ENCODE measurements at regions not wholly inside any gene's neighbourhood (a gene's known extent, or its start where the extent isn't known, plus 50 kb on each side); places are given as distances from the start of the nearest gene placed in this dataset.
"Not testable (repeated sequence)": the region's sequence is repeated elsewhere in the genome, so short reads cannot be mapped to it uniquely, and the experiment has no call there.

DNA sequence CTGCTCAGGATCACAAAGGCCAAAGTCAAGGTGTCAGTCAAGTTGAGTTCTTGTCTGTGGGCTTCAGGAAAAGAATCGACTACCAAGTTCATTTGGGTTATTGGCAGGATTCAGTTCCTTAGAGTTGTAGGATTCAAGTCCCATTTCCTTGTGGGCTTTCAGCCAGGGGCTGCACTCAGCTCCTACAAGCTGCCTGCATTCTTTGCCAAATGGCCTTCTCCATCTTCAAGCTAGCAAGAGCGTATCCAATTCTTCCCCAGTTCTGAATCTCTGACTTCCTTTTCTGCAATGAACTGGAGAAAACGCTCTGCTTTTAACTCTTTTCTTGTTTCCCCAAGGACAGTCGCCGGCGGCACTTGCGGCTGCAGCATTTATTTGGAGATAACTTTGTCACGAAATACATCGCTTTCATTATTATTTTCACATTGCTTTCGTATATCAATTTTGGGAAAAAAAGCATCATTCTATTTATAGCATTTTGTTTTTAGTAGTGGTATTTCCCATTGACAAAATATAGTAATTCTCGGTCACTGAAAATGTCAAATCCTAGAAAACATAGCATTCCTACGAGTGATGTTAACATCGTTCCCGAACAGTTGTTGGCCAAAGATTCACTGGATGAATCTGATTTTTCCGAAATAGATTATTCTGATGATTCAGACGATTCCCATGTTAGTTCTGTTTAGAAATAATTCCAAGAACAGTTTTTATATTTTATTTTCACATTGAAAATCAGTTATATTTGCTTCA is 59.6 kb upstream of the SERPINE2 start:
- no peak overlapping the region for H3K4me3 ChIP-seq
- H2AFZ ChIP-seq: no peak overlapping the region
- H4K20me1 ChIP-seq (ENCODE audit: insufficient read depth, poor library complexity, severe bottlenecking): no peaks in the 10 kb centered on the region
- no peaks in the 10 kb centered on the region for H3K4me1 ChIP-seq (ENCODE audit: insufficient read depth)
- no peaks in the 10 kb centered on the region for H3K79me2 ChIP-seq
- TF ChIP-seq EZH2phosphoT487 (IDR thresholded peaks at IDR 0.05; ENCODE audit: low read depth, severe bottlenecking, unreplicated experiment): no peak
- no peak overlapping the region for H3K27ac ChIP-seq
- H3K9me3 ChIP-seq (ENCODE audit: low read depth): no peaks in the 10 kb centered on the region
- H3K27me3 ChIP-seq: no peaks in the 10 kb centered on the region
- no peak overlapping the region for H3K4me2 ChIP-seq
- no peak for DNase-seq (ENCODE audit: low spot score)
- no peaks in the 10 kb centered on the region for H3K36me3 ChIP-seq (replicated peaks; ENCODE audit: insufficient read depth, low read depth)
- H3K9me2 ChIP-seq (replicated peaks; ENCODE audit: insufficient read depth): no peaks in the 10 kb centered on the region
- WGBS (ENCODE audit: low lambda C conversion rate, missing lambda C conversion rate): 96% methylated on average over 16 of the region's 16 CpGs

GRCh38 chr2:224094413-224094812 is 55.3 kb upstream of the SERPINE2 start:
- no peak overlapping the region for H3K4me3 ChIP-seq
- no peak overlapping the region for H2AFZ ChIP-seq
- no peak for DNase-seq (ENCODE audit: low spot score)
- H3K9me2 ChIP-seq (replicated peaks; ENCODE audit: insufficient read depth): no peaks in the 10 kb centered on the region
- H3K27ac ChIP-seq: no peak overlapping the region
- no peak for TF ChIP-seq EZH2phosphoT487 (IDR thresholded peaks at IDR 0.05; ENCODE audit: low read depth, severe bottlenecking, unreplicated experiment)
- no peak for TF ChIP-seq EZH2 (IDR thresholded peaks at IDR 0.05; ENCODE audit: borderline replicate concordance)
- TF ChIP-seq, protein P1, sequence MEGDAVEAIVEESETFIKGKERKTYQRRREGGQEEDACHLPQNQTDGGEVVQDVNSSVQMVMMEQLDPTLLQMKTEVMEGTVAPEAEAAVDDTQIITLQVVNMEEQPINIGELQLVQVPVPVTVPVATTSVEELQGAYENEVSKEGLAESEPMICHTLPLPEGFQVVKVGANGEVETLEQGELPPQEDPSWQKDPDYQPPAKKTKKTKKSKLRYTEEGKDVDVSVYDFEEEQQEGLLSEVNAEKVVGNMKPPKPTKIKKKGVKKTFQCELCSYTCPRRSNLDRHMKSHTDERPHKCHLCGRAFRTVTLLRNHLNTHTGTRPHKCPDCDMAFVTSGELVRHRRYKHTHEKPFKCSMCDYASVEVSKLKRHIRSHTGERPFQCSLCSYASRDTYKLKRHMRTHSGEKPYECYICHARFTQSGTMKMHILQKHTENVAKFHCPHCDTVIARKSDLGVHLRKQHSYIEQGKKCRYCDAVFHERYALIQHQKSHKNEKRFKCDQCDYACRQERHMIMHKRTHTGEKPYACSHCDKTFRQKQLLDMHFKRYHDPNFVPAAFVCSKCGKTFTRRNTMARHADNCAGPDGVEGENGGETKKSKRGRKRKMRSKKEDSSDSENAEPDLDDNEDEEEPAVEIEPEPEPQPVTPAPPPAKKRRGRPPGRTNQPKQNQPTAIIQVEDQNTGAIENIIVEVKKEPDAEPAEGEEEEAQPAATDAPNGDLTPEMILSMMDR (IDR thresholded peaks at IDR 0.05; ENCODE audit: poor library complexity): no peak
- 78% methylated on average over 1 of the region's 1 CpG for WGBS (ENCODE audit: low lambda C conversion rate, missing lambda C conversion rate)
- H3K4me2 ChIP-seq: no peak overlapping the region
- no peaks in the 10 kb centered on the region for H3K4me1 ChIP-seq (ENCODE audit: insufficient read depth)
- no peaks in the 10 kb centered on the region for H3K36me3 ChIP-seq (replicated peaks; ENCODE audit: insufficient read depth, low read depth)
- H3K79me2 ChIP-seq: no peaks in the 10 kb centered on the region
- H3K27me3 ChIP-seq: no peaks in the 10 kb centered on the region
- H3K9me3 ChIP-seq (ENCODE audit: low read depth): no peaks in the 10 kb centered on the region
- H4K20me1 ChIP-seq (ENCODE audit: insufficient read depth, poor library complexity, severe bottlenecking): no peaks in the 10 kb centered on the region

DNA sequence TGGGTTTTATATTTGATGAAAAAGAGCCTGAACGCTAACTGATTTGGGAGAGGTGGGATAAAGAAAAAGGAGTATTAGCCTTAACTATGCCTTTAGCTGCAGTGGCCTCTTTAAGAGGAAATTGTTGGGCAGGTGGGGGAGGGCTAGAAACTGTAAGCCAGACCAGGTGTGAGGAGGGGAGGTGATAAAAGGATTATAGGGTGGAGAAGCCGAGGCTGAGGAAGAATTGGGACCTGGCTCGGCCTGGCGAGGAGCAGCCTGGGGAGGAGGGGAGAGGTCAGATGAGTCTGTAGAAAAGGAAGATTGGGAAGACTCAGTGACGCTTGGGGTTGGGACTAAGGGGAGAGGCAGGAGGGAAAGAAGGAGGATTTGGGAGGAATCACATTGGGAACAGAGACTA is 52.6 kb upstream of the SERPINE2 start:
- H3K27me3 ChIP-seq; H3K4me2 ChIP-seq; H3K9me3 ChIP-seq (ENCODE audit: low read depth); H4K20me1 ChIP-seq (ENCODE audit: insufficient read depth, poor library complexity, severe bottlenecking); DNase-seq (ENCODE audit: low spot score); H2AFZ ChIP-seq; H3K4me1 ChIP-seq (ENCODE audit: insufficient read depth); H3K9me2 ChIP-seq (replicated peaks; ENCODE audit: insufficient read depth); H3K4me3 ChIP-seq; H3K79me2 ChIP-seq; H3K27ac ChIP-seq; H3K36me3 ChIP-seq (replicated peaks; ENCODE audit: insufficient read depth, low read depth): not testable (repeated sequence)
- WGBS (ENCODE audit: low lambda C conversion rate, missing lambda C conversion rate): 43% methylated on average over 5 of the region's 5 CpGs

DNA sequence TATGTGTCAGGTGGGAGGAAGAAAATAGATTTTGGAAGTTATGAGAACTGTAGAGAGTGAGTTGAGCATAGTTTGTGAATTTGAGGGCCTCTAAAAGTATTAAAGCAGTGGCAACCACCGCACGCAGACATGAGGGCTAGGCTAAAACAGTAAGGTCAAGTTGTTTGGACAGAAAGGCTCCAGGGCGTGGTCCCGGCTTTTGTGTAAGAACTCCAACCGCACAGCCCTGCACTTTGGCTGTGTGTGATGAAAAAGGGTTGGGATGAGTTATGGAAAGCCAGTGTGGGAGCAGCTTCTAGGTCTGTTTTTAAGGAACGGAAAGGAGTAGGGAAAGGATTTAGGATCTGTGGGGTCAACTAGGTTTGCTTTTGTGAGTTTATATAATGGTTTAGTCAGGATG is 50.5 kb upstream of the SERPINE2 start:
- H4K20me1 ChIP-seq (ENCODE audit: insufficient read depth, poor library complexity, severe bottlenecking); H3K27me3 ChIP-seq: not testable (repeated sequence)
- WGBS (ENCODE audit: low lambda C conversion rate, missing lambda C conversion rate): 85% methylated on average over 6 of the region's 6 CpGs

More for the DNA sequence above, 50.5 kb upstream of the SERPINE2 start:
- H3K4me3 ChIP-seq; H2AFZ ChIP-seq; DNase-seq (ENCODE audit: low spot score); H3K4me2 ChIP-seq; H3K9me2 ChIP-seq (replicated peaks; ENCODE audit: insufficient read depth); H3K79me2 ChIP-seq; H3K36me3 ChIP-seq (replicated peaks; ENCODE audit: insufficient read depth, low read depth); H3K9me3 ChIP-seq (ENCODE audit: low read depth); H3K27ac ChIP-seq; H3K4me1 ChIP-seq (ENCODE audit: insufficient read depth): not testable (repeated sequence)

All from hepatocyte (in vitro differentiated cells).